ENCODE measurements at regions not wholly inside any gene's neighbourhood (a gene's known extent, or its start where the extent isn't known, plus 50 kb on each side); places are given as distances from the start of the nearest gene placed in this dataset.
"Not testable (repeated sequence)": the region's sequence is repeated elsewhere in the genome, so short reads cannot be mapped to it uniquely, and the experiment has no call there.

- no peak for DNase-seq
Observed at GRCh38 chr2:198279026-198279425, 474.6 kb downstream of the PLCL1 start.

DNA sequence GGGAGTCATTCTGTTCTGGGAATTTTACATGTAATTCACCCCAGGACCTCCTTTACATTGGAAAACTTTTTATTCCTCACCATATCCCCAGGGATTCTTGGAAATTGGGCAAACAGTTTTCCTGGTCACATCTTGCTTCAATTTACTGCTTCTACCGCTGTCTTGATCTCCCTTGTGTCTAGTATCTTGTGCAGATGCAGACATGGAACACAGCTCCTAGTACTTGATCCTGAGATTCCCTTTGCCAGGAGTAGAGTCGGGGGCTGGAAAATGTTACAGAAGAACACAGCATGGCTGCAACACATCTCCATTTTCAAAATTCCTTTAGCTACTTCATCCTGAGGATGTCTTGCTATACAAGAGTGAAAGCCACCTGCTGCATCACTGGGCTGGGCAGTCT, 472.8 kb downstream of the PLCL1 start:
- DNase-seq: no peak

DNA sequence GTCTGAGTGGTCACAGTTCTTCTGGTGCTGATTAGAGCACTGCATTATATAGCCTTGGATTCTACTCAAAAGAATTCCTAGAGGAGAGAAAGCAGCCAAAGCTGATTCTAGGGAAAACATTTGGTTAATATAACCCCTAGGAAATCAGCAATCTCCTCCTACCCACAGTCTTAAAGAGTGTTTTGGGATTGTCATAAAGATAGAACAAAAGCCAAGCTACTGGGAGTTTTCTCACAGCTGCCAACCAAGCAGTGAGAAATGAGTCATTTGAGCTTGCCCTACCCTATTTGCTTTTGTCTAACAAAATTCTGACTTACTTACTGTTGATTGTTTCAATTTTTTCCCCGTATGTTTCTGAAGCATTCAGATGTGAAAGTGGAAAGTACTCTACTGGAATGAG, 469.3 kb downstream of the PLCL1 start:
- no peak for DNase-seq

DNA sequence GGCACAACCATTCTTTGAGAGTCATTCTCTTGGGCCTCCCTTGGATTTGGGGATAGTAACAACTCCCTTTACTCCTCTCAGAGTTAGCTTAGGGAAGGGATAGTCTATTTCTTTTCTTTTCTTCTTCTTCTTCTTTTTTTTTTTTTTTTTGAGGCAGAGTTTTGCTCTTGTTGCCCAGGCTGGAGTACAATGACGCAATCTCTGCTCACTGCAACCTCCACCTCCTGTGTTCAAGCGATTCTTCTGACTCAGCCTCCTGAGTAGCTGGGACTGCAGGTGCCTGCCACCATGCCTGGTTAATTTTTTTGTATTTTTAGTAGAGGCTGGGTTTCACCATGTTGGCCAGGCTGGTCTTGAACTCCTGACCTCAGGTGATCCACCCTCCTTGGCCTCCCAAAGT, 465.8 kb downstream of the PLCL1 start:
- DNase-seq: not testable (repeated sequence)

DNA sequence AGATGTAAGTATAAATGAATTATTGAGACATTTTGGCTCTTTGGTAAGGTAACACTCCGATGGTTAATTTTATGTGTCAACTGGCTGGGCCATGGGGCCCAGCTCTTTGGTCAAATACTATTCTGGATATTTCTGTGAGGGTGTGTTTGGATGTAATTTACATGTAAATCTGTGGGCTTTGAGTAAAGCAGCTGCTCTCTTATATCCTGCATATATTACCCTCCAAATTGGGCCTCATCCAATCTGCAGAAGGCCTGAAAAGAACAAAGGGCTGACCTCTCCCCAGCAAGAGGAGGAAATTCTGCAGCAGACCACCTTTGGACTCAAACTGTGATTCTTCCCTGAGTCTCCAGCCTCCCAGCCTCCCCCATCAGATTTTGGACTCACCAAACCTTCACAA, 464.1 kb downstream of the PLCL1 start:
- no peak for DNase-seq

- no peak for DNase-seq
Observed at GRCh38 chr2:198259496-198259895, 455.1 kb downstream of the PLCL1 start.

GRCh38 chr2:198254536-198255090, 450.2 kb downstream of the PLCL1 start:
- no peak for DNase-seq

- DNase-seq: no peak
Observed at GRCh38 chr2:198253995-198254394, 449.6 kb downstream of the PLCL1 start.

DNA sequence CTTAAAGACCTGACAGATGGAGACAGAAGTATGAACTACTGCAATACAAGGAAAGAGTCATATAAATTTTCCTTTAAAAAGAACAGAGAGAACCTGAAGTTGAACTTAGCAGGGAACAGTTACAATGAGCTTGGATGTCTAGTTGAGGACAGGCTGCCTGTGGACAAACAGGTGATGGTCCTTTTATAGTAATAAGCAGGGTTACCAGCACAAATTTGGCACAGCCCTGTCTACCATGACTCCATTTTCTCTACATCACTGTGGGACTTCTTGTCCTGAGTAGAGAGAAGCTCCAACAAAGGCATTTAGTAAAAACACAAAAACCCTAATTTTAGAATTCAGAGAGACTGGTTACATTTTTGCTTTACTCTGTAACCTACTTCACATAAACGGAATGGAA, 448.1 kb downstream of the PLCL1 start:
- DNase-seq: no peak

DNA sequence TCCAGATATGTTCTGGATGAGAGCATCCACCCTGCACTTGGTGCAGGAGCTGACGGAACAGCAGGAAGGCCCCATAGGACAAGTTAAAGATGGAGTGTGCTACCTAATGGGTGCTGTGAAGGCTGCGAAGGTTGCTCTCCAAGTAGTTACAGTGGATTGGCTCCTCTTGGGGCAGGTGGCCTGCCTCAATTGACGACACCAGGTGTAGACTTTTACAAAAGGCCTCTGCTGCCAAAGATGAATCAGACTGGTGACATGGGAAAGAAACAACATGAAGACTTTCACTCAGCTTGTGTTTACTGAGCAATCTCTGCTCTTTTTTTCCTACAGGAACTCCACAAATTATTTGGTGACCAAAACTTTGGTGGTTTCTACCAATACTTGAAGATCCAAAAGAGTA, 437.7 kb downstream of the PLCL1 start:
- no peak for DNase-seq

DNA sequence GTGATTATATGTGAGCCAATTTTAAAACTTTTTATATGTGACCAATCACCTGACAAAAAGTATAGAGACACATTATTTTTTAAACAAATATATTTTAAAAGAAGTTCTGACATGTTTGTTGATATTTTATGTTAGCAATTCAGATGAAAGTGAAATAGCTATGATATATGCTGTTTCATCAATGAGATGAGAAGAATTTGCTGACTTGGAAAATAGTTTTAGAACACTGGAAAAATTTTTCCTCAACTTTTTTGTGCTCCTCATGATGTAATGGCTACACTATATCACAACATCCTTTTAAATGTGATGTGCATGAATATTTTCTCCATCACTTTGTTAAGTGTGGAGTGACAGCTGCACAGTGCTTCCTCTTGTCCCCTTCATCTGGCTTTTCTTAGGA, 434.0 kb downstream of the PLCL1 start:
- no peak for DNase-seq

DNA sequence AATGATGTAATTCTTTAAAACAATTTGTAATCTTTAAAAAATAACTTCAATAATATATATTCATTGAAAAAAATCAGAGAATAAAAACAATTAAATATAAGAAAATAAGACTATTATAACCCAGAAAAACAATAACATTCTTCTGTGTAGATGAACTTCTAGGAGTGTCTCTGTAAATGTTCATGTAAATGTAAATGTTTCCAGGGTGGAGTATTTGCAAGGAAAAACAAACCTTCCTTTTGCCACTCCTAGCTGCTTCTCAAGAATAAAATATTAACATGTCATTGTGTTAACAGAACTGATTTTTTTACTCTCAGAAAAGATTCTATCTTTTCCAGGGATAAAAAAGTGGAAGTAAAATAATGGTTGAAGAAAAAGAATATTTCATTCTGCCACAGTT, 431.9 kb downstream of the PLCL1 start:
- DNase-seq: no peak

DNA sequence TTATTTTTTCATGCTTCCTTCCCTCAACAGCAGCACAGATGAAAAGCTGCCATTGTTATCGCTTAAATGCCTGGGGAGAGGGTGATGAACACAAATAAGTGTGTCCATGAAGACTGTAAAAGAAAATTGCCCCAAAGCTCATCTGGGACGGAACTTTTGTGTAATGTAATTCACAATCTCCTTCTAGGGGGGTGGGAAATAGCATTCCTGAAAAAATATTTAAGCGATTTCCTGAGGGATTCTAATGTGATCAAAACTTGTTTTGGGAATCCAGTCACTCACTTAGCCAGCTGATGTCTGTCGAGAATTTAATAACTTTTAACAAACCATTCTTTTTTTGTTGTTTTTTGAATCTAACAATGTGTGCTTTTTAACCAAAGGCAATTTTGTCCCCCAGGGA, 427.9 kb downstream of the PLCL1 start:
- no peak for DNase-seq

DNA sequence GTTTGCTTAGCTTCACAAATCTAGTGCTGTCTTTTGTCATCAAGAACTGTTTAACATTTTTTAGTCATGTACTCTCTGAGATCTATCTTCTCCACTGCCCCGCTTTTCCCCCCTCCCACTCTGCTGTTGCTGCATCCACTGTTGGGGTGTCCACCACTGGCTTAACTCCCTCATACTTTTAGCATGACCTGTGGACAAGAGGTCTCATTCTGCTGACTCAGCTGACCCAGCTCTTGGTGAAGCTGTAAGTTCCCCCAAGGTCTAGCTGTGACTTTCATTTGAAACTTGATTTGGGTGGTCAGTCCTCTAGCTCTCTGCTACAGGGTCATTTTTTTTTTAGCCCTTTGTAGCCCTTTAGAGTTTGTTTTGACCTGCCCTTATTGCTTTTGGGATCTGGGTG, 427.2 kb downstream of the PLCL1 start:
- DNase-seq: no peak

DNA sequence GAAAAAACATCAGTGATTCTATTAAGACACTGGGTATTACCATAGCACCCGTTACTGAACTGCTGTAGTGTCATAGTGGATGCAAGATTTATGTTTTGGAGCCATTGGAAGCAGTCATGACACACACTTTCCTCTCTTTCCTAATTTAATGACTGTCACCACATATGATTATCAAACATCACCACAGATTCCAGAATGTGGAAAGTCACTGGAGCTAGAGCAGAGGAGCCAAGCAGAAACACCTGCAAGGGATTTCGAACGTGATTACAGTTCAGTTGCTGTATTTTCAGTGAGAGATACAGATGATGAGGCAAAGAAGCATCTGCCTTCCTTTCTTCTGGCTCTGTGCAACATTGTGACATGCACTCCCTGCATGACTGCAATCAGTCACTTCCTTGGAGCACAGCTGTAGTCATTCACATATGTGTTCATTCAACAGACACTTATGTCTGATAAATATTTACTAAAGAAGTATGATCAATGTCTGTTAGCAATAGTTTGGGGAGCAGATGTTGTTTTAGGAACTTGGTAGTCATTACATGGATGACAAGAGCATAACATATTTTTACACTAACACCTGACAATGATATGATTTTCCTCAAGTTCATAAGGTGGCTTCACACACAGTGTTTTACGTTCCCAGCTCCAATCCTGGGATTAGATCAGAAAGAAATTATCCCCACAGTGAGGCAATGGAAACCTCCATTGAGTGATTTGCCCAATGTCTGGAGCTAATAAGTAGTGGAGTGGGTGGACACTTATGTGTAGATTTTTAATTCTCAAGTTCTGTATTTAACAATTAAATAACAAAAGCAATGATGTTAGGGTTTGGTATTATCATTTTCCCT, 416.6 kb downstream of the PLCL1 start:
- DNase-seq: no peak

DNA sequence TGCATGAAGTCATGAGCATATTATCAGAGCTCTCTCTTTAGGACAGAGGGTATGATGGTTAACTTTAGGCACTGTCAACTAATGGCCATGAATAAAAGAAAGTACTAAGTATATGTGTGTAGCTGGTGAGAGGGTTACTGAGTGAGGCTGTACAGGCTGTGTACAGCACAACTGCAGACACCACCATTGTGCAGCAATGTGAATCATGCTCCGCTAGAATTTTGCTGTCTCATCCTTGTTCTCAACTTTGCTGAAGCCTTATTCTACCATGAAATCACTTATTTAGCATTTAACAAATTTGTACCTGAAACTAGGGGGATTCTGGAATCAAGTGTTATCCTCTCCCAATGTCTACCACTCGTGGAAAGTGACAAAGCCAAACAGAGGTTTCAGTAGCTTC, 414.9 kb downstream of the PLCL1 start:
- no peak for DNase-seq

DNA sequence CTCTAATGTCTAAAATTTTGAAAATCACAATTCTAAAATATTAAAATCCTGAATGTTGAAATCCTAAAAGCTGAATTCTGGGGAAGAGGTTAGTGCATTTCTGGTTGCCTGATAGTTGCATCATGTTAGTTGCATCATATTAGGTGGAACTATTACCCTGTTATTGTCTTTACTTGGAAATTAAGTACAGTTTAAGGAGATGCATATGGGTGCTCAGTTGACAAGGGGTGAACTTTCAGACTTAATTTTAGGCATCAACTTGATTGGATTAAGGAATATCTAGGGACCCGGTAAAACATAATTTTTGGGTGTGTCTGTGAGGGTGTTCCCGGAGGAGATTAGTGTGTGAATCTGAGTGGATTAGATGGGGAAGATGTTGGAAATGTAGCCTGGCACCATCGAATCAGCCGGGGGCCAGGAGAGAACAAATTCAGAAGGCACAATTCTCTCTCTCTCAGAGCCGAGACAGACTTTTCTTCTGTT, 409.8 kb downstream of the PLCL1 start:
- no peak for DNase-seq

GRCh38 chr2:198213253-198213652, 408.9 kb downstream of the PLCL1 start:
- no peak for DNase-seq

- DNase-seq: no peak
Observed at GRCh38 chr2:198211706-198212105, 407.3 kb downstream of the PLCL1 start.

DNA sequence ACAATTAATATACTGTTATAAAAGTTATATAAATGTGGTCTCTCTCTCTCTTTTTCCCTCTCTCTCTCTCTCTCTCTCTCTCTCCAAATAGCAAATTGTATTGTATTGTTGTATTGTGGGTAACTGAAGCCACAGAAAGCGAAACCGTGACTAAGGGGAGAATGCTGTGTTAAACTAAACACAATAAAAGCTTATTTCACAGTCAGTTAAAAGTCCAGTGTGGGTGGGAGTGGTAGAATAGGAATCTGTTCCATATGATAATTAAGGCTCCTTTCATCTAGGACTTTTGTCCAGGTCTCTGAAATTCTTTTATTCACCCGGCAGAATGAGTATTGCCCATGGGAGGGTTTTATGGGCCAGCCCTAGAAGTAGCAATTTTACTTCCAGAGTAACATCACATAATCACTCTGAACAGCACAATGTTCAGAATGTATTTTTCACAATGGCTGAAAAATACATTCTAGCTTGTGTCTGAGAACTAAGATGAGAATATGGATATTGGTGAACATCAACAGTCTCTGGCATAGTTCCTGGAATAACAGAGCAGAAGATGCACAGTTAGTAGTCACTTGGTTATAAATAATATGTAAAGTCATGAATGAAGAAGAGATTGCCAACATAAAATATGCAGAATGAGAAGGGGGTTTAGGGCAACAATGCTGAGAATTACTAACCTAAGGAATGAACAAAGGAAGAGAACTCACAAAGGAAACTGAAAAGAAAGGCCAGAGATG, 399.1 kb downstream of the PLCL1 start:
- no peak for DNase-seq

All from CD4-positive, alpha-beta T cell treated with Interferon alpha-2 for 1 hour (primary cell).